GM12891 (cell line): ENCODE measurements at regions not wholly inside any gene's neighbourhood (a gene's known extent, or its start where the extent isn't known, plus 50 kb on each side); places are given as distances from the start of the nearest gene placed in this dataset.

Experiments used
- PAX5 ChIP-seq: IDR thresholded peaks from 2 replicates; pipeline ENCODE4 v1.6.1; 2011; ENCODE audit warnings: low read length, moderate library complexity, mild to moderate bottlenecking; ENCODE audit not compliant: insufficient read depth, severe bottlenecking
- POLR2A ChIP-seq: IDR thresholded peaks from 2 replicates; pipeline ENCODE4 v1.6.1; 2011; ENCODE audit warnings: low read depth, low read length, control low read depth
- POLR2AphosphoS5 ChIP-seq: IDR thresholded peaks from 2 replicates; pipeline ENCODE4 v1.6.1; 2011; ENCODE audit warnings: low read depth, low read length, control low read depth
- POU2F2 ChIP-seq: IDR thresholded peaks from 2 replicates; pipeline ENCODE4 v1.6.1; 2011; ENCODE audit warnings: low read depth, mild to moderate bottlenecking, control low read depth, low read length, moderate library complexity
- SPI1 ChIP-seq: IDR thresholded peaks from 2 replicates; pipeline ENCODE4 v1.6.1; 2011; ENCODE audit warnings: low read depth, low read length, control low read depth
- TAF1 ChIP-seq: IDR thresholded peaks from 2 replicates; pipeline ENCODE4 v1.6.1; 2011; ENCODE audit warnings: low read depth, low read length, control low read depth

DNA sequence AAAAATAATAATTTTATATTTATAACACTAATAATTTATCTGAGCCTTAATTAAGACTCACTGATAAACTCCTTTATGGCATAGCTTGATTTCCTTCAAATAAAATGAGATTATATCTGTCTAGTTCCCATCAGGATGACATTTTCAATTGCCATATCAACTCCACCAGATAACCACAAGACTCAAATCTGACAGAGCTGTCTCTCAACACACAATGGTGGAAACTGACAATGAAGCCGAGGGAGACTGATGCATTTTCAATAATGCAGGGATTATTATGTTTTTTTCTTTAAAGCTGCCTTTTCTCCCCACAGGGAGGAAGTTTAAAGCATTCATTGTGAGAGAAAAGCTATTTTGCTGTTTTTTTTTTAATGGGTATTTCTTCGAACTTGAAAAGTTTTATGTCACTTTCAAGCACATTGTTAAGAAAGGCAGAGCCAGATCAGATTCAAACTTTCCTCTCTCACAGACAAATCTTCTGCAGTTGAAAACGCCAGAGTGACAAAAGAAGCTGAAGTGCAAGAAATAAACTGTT lies 1326.9 kb upstream of the MIR17HG start:
- TF ChIP-seq POLR2AphosphoS5, result no peak
- TF ChIP-seq POLR2A, result no peak
- no peak for TF ChIP-seq TAF1
- TF ChIP-seq PAX5, result no peak
- TF ChIP-seq SPI1, result no peak
- no peak for TF ChIP-seq POU2F2
